ENCODE measurements at regions not wholly inside any gene's neighbourhood (a gene's known extent, or its start where the extent isn't known, plus 50 kb on each side); places are given as distances from the start of the nearest gene placed in this dataset.

DNA sequence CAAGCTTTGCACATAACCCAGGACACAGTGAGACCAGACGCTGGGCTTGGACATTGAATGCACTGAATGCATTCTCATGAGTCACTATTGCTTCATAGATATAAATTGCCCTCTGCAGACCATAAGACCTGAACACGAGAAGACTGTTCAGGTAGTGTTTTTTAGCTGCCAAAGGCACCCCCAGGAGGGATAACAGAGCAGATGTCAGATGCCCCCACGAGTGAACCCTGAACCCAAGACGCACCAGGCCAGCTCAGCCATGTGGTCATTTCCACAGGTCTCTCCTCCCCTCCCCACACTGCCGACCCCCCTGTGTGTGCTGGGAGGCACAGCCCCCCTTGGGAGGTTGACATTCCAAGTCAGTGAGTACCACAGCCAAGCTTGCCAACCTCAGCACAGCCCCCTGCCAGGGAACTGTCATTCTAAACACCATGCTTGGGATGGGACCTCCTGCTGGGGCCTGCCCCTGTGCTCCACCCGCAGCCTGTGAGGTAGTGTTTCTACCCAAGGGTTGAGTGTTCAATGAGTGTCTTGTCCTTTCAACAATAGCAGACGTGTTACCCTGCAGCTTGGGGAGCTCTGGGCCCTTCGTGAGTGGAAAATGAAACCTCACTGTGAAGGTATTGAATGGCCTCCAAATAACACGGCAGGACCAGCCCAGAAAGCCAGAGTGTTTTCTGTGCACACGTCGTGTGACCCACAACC is 68.2 kb downstream of the PSMG1 start:
- no peak overlapping the region for H3K27ac Mint-ChIP-seq
- H3K4me3 Mint-ChIP-seq = no peak overlapping the region
- H3K4me1 Mint-ChIP-seq = no peaks in the 10 kb centered on the region
- peaks cover 1% of the 10 kb centered on the region for H3K27me3 Mint-ChIP-seq (ENCODE audit: low read depth)
- DNase-seq (ENCODE audit: low spot score in 2 of 2, unreplicated experiment in 2 of 2) = no peak
- no peaks in the 10 kb centered on the region for H3K9me3 Mint-ChIP-seq
- TF ChIP-seq, protein P1, sequence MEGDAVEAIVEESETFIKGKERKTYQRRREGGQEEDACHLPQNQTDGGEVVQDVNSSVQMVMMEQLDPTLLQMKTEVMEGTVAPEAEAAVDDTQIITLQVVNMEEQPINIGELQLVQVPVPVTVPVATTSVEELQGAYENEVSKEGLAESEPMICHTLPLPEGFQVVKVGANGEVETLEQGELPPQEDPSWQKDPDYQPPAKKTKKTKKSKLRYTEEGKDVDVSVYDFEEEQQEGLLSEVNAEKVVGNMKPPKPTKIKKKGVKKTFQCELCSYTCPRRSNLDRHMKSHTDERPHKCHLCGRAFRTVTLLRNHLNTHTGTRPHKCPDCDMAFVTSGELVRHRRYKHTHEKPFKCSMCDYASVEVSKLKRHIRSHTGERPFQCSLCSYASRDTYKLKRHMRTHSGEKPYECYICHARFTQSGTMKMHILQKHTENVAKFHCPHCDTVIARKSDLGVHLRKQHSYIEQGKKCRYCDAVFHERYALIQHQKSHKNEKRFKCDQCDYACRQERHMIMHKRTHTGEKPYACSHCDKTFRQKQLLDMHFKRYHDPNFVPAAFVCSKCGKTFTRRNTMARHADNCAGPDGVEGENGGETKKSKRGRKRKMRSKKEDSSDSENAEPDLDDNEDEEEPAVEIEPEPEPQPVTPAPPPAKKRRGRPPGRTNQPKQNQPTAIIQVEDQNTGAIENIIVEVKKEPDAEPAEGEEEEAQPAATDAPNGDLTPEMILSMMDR (IDR thresholded peaks at IDR 0.05; ENCODE audit: unreplicated experiment) = no peak
- H3K36me3 Mint-ChIP-seq = no peaks in the 10 kb centered on the region

DNA sequence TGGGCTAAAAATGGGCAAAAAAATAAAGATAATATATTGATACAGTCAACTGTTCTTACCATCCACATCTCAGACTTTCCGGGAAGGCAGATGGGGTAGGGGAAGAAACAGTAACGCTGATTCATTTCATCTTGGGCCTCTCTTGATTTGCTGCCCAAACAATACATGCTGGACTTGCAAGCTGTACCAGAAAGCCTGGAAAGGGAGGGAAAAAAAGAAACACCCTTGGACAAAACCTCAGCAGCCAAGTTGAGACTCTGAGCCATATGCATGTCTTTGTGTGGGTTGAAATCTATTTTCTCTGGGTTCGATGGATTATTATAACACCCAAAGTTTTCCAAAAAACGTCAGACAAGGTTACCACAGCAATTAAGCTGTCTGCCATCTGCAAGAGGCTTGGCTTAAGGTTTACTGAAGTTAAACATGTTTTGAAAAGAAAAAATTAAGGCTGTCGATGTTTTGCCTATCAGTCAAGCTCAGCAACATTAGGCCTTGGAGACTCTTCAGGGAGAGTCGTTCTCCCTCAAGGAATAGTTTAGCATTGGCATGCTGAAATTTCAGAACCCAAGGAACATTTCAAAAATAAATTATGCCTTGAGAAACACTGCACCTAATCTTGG is 71.2 kb downstream of the PSMG1 start:
- H3K27ac Mint-ChIP-seq = no peak overlapping the region
- no peak overlapping the region for H3K4me3 Mint-ChIP-seq
- H3K4me1 Mint-ChIP-seq = no peaks in the 10 kb centered on the region
- TF ChIP-seq, protein P1 (IDR thresholded peaks at IDR 0.05; ENCODE audit: unreplicated experiment) = no peak
- no peaks in the 10 kb centered on the region for H3K27me3 Mint-ChIP-seq (ENCODE audit: low read depth)
- no peaks in the 10 kb centered on the region for H3K9me3 Mint-ChIP-seq
- no peaks in the 10 kb centered on the region for H3K36me3 Mint-ChIP-seq
- DNase-seq (ENCODE audit: low spot score in 2 of 2, unreplicated experiment in 2 of 2) = no peak

DNA sequence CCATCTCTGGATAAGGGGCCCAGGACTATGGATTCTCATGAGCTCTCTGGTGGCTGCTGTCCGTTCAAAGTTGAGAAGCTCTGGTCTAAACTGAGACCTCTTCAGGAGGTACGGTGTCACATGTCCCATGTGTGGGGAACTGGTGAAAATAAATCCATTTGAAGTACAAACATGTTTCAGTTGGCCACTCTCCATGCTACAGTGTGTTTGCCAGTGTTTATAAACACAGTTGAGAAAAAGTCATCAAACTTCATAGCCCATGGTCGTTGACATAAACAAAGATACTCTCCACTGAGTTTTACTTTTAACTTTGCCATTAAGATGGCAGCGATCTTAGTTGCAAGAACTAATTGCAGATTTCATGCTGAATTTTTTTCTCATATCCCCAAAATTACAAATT is 72.8 kb downstream of the PSMG1 start:
- peaks cover 3% of the 10 kb centered on the region for H3K4me1 Mint-ChIP-seq
- H3K27me3 Mint-ChIP-seq (ENCODE audit: low read depth) = no peaks in the 10 kb centered on the region
- H3K9me3 Mint-ChIP-seq = no peaks in the 10 kb centered on the region
- TF ChIP-seq, protein P1 (IDR thresholded peaks at IDR 0.05; ENCODE audit: unreplicated experiment) = no peak
- no peak overlapping the region for H3K4me3 Mint-ChIP-seq
- DNase-seq (ENCODE audit: low spot score in 2 of 2, unreplicated experiment in 2 of 2) = no peak
- H3K36me3 Mint-ChIP-seq = no peaks in the 10 kb centered on the region
- H3K27ac Mint-ChIP-seq = no peak overlapping the region

DNA sequence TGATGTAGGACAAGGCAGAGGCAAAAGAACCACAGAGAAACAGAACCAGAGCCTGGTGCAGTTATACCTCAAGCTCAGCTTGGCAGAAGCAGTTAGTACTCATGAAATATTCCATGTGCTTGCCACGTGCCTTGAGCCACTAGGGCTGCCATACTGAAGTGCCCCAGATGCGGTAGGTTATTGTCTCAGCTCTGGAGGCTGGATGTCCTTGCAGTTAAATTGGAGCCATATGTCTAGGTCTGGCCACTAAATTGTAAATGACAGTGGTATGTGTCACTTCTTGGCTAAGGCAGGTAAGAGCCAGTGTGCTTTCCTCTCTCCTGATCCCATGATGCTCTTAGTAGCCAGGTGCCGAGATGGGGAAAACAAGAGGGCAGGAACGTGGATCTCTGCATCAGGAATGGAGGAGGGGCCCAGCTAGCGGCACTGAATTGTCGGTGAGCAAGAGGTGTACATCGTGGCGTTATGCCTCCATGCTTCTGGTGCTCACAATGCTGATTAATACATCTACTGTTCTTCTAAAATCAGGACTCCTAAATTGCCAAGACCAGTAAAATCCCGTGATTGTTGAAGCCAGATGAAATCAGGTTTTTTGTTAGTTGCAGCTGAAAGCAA is 73.5 kb downstream of the PSMG1 start:
- Mint-ChIP-seq H3K9me3 (no peaks in the 10 kb centered on the region), H3K27me3 (ENCODE audit: low read depth) (no peaks in the 10 kb centered on the region), H3K27ac (no peak overlapping the region), H3K4me1 (peaks cover 7% of the 10 kb centered on the region), H3K4me3 (no peak overlapping the region), H3K36me3 (no peaks in the 10 kb centered on the region)
- DNase-seq (ENCODE audit: low spot score in 2 of 2, unreplicated experiment in 2 of 2) = no peak
- TF ChIP-seq, protein P1 (IDR thresholded peaks at IDR 0.05; ENCODE audit: unreplicated experiment) = no peak

DNA sequence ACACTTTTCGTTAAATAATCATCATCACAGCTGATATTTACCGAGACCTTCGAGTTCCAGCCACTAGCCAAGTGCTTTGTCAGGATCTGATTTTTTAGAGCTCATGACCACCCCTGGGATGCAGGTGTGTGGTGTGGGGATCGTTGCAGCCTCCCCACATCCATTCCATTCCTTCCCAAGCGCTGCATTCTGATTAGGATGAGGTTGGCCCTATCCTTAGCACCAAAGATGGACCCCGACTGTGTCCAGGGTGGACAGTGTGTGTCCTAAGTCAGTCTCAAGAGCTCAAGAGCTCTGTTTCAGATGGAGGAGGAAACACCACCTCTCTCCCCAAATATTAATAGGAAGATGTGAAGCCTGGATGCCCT is 74.1 kb downstream of the PSMG1 start:
- TF ChIP-seq, protein P1 (IDR thresholded peaks at IDR 0.05; ENCODE audit: unreplicated experiment) = no peak
- DNase-seq (ENCODE audit: low spot score in 2 of 2, unreplicated experiment in 2 of 2) = no peak
- Mint-ChIP-seq H3K27ac (no peak overlapping the region), H3K4me3 (no peak overlapping the region), H3K36me3 (no peaks in the 10 kb centered on the region), H3K4me1 (peaks cover 7% of the 10 kb centered on the region), H3K9me3 (no peaks in the 10 kb centered on the region), H3K27me3 (ENCODE audit: low read depth) (no peaks in the 10 kb centered on the region)

Measured in mesothelial cell of epicardium (in vitro differentiated cells).